ENCODE measurements at regions not wholly inside any gene's neighbourhood (a gene's known extent, or its start where the extent isn't known, plus 50 kb on each side); places are given as distances from the start of the nearest gene placed in this dataset.
"Not testable (repeated sequence)": the region's sequence is repeated elsewhere in the genome, so short reads cannot be mapped to it uniquely, and the experiment has no call there.

- Mint-ChIP-seq H3K36me3 (ENCODE audit: insufficient read depth) (peaks cover 2% of the 10 kb centered on the region), H3K27ac (ENCODE audit: low read depth) (no peak overlapping the region), H3K4me3 (no peak overlapping the region), H3K9me3 (peaks cover 3% of the 10 kb centered on the region), H3K27me3 (no peaks in the 10 kb centered on the region), H3K4me1 (peaks cover 8% of the 10 kb centered on the region)
- DNase-seq (ENCODE audit: low spot score in 2 of 2), result no peak
- ATAC-seq (replicated peaks; ENCODE audit: extremely low read depth, poor library complexity, severe bottlenecking), result no peak
Observed at GRCh38 chr2:207428573-207428972, 101.2 kb upstream of the CREB1 start.

- Mint-ChIP-seq H3K4me3 (no peak overlapping the region), H3K4me1 (no peaks in the 10 kb centered on the region), H3K9me3 (no peaks in the 10 kb centered on the region), H3K36me3 (ENCODE audit: insufficient read depth) (no peaks in the 10 kb centered on the region), H3K27me3 (no peaks in the 10 kb centered on the region), H3K27ac (ENCODE audit: low read depth) (no peak overlapping the region)
- DNase-seq (ENCODE audit: low spot score in 2 of 2) (no peak), ATAC-seq (replicated peaks; ENCODE audit: extremely low read depth, poor library complexity, severe bottlenecking) (no peak)
Observed at GRCh38 chr2:207432453-207432852, 97.3 kb upstream of the CREB1 start.

GRCh38 chr2:207434306-207434705 is 95.5 kb upstream of the CREB1 start:
- Mint-ChIP-seq H3K4me3 (no peak overlapping the region), H3K9me3 (no peaks in the 10 kb centered on the region), H3K27me3 (no peaks in the 10 kb centered on the region)

GRCh38 chr2:207434899-207435465 is 94.8 kb upstream of the CREB1 start:
- no peaks in the 10 kb centered on the region for H3K4me1 Mint-ChIP-seq
- no peak overlapping the region for H3K4me3 Mint-ChIP-seq
- H3K9me3 Mint-ChIP-seq, result no peaks in the 10 kb centered on the region
- ATAC-seq (replicated peaks; ENCODE audit: extremely low read depth, poor library complexity, severe bottlenecking) (no peak), DNase-seq (ENCODE audit: low spot score in 2 of 2) (no peak)
- H3K36me3 Mint-ChIP-seq (ENCODE audit: insufficient read depth), result no peaks in the 10 kb centered on the region
- H3K27me3 Mint-ChIP-seq, result no peaks in the 10 kb centered on the region
- H3K27ac Mint-ChIP-seq (ENCODE audit: low read depth), result no peak overlapping the region

More at GRCh38 chr2:207434306-207434705, 95.5 kb upstream of the CREB1 start:
- no peak for DNase-seq (ENCODE audit: low spot score in 2 of 2)
- Mint-ChIP-seq H3K36me3 (ENCODE audit: insufficient read depth) (no peaks in the 10 kb centered on the region), H3K4me1 (no peaks in the 10 kb centered on the region), H3K27ac (ENCODE audit: low read depth) (no peak overlapping the region)
- no peak for ATAC-seq (replicated peaks; ENCODE audit: extremely low read depth, poor library complexity, severe bottlenecking)

- Mint-ChIP-seq H3K4me1 (no peaks in the 10 kb centered on the region), H3K27ac (ENCODE audit: low read depth) (no peak overlapping the region), H3K9me3 (no peaks in the 10 kb centered on the region), H3K27me3 (no peaks in the 10 kb centered on the region), H3K36me3 (ENCODE audit: insufficient read depth) (no peaks in the 10 kb centered on the region), H3K4me3 (no peak overlapping the region)
- ATAC-seq (replicated peaks; ENCODE audit: extremely low read depth, poor library complexity, severe bottlenecking) (no peak), DNase-seq (ENCODE audit: low spot score in 2 of 2) (no peak)
Observed at GRCh38 chr2:207437136-207437523, 92.6 kb upstream of the CREB1 start.

DNA sequence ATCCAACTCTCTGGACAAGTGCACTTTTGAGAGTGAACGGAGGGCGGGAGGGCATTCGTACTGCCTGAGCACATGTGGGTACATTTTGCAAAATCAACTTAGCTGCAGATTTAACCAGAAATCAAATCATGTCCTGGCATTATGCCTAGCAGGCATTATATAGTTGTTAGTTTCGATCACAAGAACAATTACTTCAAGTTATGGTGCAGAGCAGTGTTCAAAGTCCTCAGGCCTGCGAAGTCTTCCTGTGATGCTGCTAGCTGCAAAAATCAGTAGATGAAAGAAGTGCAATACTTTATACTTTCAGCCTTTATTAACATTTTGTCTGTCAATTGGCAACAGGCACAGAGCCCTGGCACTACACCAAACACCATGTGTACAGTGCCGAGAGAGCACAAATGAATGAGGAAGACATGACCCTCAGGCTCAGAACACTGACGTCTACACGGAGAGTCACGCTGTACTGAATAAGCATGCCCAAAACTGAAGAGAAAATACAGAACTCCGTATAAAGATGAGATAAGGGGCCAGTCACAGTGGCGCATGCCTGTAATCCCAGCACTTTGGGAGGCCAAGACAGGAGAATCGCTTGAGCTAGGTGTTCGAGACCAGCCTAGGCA is 92.1 kb upstream of the CREB1 start:
- no peaks in the 10 kb centered on the region for H3K9me3 Mint-ChIP-seq
- H3K4me3 Mint-ChIP-seq, result no peak overlapping the region
- no peak for ATAC-seq (replicated peaks; ENCODE audit: extremely low read depth, poor library complexity, severe bottlenecking)
- no peak for DNase-seq (ENCODE audit: low spot score in 2 of 2)
- H3K36me3 Mint-ChIP-seq (ENCODE audit: insufficient read depth), result no peaks in the 10 kb centered on the region
- H3K27ac Mint-ChIP-seq (ENCODE audit: low read depth), result no peak overlapping the region
- no peaks in the 10 kb centered on the region for H3K27me3 Mint-ChIP-seq
- no peaks in the 10 kb centered on the region for H3K4me1 Mint-ChIP-seq

DNA sequence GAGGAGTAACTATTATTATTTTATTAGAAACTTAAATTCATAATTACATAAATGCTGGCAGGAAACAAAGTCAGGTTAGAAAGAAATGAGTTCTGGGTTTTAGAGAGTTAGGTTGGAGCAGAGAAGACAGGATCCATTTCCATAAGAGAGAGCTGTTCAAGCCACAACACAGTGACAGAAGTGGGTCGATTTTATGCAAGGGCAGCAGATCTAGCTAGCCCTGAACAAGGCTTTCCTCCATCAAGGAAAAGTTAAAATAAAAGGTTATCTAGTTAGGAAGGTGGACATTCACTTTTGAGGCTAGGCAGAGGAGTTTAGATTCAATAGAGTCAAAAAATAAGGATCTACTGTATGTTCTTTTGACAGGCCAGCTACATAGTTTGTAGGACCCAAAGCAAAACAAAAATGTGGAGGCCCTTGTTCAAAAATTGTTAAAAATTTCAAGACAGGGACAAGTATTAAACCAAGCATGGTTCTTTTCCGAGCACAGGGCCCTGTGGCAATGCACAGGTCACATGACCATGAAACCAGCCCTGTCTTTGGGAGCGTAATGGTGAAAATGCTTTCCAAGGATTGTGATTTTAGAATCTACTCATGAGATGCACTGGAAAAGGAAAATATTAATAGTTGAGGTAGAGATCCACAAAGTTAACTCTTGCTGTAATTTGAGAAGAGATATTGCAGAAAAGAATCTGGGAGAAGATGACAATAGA is 91.2 kb upstream of the CREB1 start:
- ATAC-seq (replicated peaks; ENCODE audit: extremely low read depth, poor library complexity, severe bottlenecking) (no peak), DNase-seq (ENCODE audit: low spot score in 2 of 2) (no peak)
- no peak overlapping the region for H3K4me3 Mint-ChIP-seq
- no peaks in the 10 kb centered on the region for H3K36me3 Mint-ChIP-seq (ENCODE audit: insufficient read depth)
- H3K4me1 Mint-ChIP-seq, result no peaks in the 10 kb centered on the region
- H3K9me3 Mint-ChIP-seq, result no peaks in the 10 kb centered on the region
- no peaks in the 10 kb centered on the region for H3K27me3 Mint-ChIP-seq
- no peak overlapping the region for H3K27ac Mint-ChIP-seq (ENCODE audit: low read depth)

DNA sequence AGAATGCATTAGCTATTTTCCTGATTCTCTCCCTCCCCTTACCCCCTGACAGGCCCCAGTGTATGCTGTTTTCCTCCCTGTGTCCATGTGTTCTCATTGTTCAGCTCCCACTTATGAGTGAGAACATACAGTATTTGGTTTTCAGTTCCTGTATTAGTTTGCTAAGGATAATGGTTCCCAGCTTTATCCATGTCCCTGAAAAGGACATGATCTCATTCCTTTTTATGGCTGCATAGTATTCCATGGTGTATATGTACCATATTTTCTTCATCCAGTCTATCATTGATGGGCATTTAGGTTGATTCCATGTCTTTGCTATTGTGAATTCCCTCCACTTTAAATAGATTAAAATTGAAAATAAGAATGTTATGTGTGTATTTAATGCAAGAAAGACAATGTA is 89.9 kb upstream of the CREB1 start:
- not testable (repeated sequence) for DNase-seq (ENCODE audit: low spot score in 2 of 2); H3K27ac Mint-ChIP-seq (ENCODE audit: low read depth); H3K4me1 Mint-ChIP-seq; H3K36me3 Mint-ChIP-seq (ENCODE audit: insufficient read depth); H3K27me3 Mint-ChIP-seq; H3K9me3 Mint-ChIP-seq; H3K4me3 Mint-ChIP-seq; ATAC-seq (replicated peaks; ENCODE audit: extremely low read depth, poor library complexity, severe bottlenecking)

- Mint-ChIP-seq H3K4me1 (no peaks in the 10 kb centered on the region), H3K27ac (ENCODE audit: low read depth) (no peak overlapping the region), H3K27me3 (peaks cover 19% of the 10 kb centered on the region), H3K9me3 (no peaks in the 10 kb centered on the region), H3K36me3 (ENCODE audit: insufficient read depth) (no peaks in the 10 kb centered on the region), H3K4me3 (no peak overlapping the region)
- DNase-seq (ENCODE audit: low spot score in 2 of 2) (no peak), ATAC-seq (replicated peaks; ENCODE audit: extremely low read depth, poor library complexity, severe bottlenecking) (no peak)
Observed at GRCh38 chr2:207444756-207445155, 85.0 kb upstream of the CREB1 start.

DNA sequence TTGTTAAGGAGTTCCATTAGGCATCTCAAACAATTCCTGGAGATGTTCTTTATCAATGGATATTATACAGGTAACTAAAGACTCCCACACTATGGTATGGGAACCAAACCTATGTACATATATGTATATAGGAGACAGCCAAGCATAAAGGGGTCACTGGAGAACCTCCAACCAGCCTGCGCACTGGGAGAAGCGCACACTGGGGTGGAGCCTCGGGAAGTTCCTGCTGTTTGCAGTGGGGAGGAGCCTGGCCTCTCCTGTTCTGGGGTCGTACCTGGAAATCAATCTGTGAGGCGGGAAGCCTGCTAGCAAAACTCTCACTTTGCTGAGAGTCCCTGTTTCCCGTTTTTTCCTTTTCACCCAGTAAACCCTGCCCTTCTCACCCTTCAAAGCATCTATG is 83.1 kb upstream of the CREB1 start:
- H3K27me3 Mint-ChIP-seq, result peaks cover 29% of the 10 kb centered on the region
- DNase-seq (ENCODE audit: low spot score in 2 of 2) (no peak), ATAC-seq (replicated peaks; ENCODE audit: extremely low read depth, poor library complexity, severe bottlenecking) (no peak)
- no peaks in the 10 kb centered on the region for H3K36me3 Mint-ChIP-seq (ENCODE audit: insufficient read depth)
- H3K4me1 Mint-ChIP-seq, result no peaks in the 10 kb centered on the region
- H3K27ac Mint-ChIP-seq (ENCODE audit: low read depth), result no peak overlapping the region
- H3K4me3 Mint-ChIP-seq, result no peak overlapping the region
- no peaks in the 10 kb centered on the region for H3K9me3 Mint-ChIP-seq

DNA sequence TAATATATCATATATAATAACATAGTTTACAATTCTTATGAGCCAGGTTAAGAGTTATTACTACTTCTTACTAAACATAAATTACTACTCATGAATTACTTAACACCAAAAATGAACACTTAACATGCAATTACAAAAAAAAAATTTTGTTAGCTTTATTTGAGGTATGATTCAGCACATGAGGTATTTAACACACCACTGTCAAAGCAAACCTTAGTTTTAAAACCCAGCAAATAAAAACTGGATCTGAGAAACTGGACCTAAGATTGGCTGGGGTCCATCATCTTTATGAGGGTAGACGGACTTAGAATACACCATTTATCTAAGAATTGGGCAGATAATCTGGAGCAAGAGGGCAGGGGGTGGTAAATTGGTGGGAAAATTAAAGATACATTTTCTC is 81.8 kb upstream of the CREB1 start:
- no peak overlapping the region for H3K4me3 Mint-ChIP-seq
- ATAC-seq (replicated peaks; ENCODE audit: extremely low read depth, poor library complexity, severe bottlenecking) (no peak), DNase-seq (ENCODE audit: low spot score in 2 of 2) (no peak)
- H3K9me3 Mint-ChIP-seq, result no peaks in the 10 kb centered on the region
- no peak overlapping the region for H3K27ac Mint-ChIP-seq (ENCODE audit: low read depth)
- H3K4me1 Mint-ChIP-seq, result no peaks in the 10 kb centered on the region
- H3K36me3 Mint-ChIP-seq (ENCODE audit: insufficient read depth), result no peaks in the 10 kb centered on the region
- H3K27me3 Mint-ChIP-seq, result peaks cover 29% of the 10 kb centered on the region

DNA sequence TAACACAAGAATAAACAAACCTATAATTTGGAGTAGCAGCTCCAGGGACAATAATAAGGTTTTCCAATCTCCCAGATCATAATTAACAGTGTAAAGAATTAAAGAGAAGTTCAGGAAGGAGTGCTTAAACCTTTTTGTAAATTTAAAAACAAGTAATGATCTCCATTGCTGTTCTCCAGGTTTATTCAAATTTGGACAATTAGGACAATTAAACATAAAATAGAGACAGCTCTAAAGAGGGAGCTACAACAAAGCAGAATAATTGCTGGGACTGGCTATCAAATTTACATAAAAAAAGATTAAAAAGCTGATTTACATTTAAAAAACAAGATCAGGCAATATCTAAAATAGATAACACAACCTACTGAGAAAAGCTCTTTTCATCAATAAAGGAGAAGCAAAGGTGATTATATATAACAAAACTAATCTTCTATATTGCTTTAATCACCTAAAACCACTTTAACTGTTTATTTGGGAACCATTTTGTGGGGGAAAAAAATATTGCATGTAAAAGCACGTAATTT is 80.1 kb upstream of the CREB1 start:
- Mint-ChIP-seq H3K36me3 (ENCODE audit: insufficient read depth) (no peaks in the 10 kb centered on the region), H3K4me1 (no peaks in the 10 kb centered on the region), H3K9me3 (no peaks in the 10 kb centered on the region), H3K4me3 (no peak overlapping the region), H3K27ac (ENCODE audit: low read depth) (no peak overlapping the region), H3K27me3 (peaks cover 29% of the 10 kb centered on the region)
- no peak for ATAC-seq (replicated peaks; ENCODE audit: extremely low read depth, poor library complexity, severe bottlenecking)
- DNase-seq (ENCODE audit: low spot score in 2 of 2), result no peak

DNA sequence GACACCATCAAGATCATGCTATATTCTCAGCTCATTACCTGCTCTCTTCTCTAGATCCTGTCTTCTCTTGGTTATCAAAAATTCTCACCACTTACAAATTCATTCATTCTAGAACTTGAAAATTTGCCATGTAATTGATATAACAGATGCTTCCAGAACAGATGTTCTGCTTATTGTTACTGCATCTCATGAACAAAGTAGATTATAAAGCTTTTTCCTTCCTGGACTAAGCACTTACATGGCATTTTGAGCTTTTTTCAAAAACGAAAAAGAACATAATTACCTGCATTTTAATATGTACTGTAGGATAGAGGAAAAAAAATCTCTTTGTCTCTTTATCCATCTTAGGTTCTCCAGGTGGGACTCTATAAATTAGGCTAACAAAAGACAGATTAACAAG is 79.6 kb upstream of the CREB1 start:
- DNase-seq (ENCODE audit: low spot score in 2 of 2) (no peak), ATAC-seq (replicated peaks; ENCODE audit: extremely low read depth, poor library complexity, severe bottlenecking) (no peak)
- Mint-ChIP-seq H3K4me1 (no peaks in the 10 kb centered on the region), H3K9me3 (no peaks in the 10 kb centered on the region), H3K27ac (ENCODE audit: low read depth) (no peak overlapping the region), H3K36me3 (ENCODE audit: insufficient read depth) (no peaks in the 10 kb centered on the region), H3K4me3 (no peak overlapping the region), H3K27me3 (peaks cover 29% of the 10 kb centered on the region)

All from central memory CD8-positive, alpha-beta T cell (primary cell).